Adrenal gland (tissue), 9 donors: ENCODE measurements at regions not wholly inside any gene's neighbourhood (a gene's known extent, or its start where the extent isn't known, plus 50 kb on each side); places are given as distances from the start of the nearest gene placed in this dataset.

Source experiments
- DNase-seq, 7 donors: peaks; one replicate each; pipeline ENCODE4 v3.0.0-alpha.2; 2019 to 2020
- H3K27ac ChIP-seq, 5 donors: fragments of 200-600 bp; sonication (generic) in 4 of 5; 1 replicate in 3 of 5; 2 replicates in 2 of 5; pipeline versions ENCODE4 v1.5.1 to v1.8.0; 2016 to 2020; ENCODE audit warnings: mild to moderate bottlenecking in 1 of 5
- H3K27me3 ChIP-seq: fragments of 200-600 bp; 2 replicates; pipeline ENCODE4 v1.8.0; 2021
- H3K36me3 ChIP-seq, 2 donors: fragments of 200-600 bp; replicated peaks in 1 of 2; 1 replicate in 1 of 2; 2 replicates in 1 of 2; pipeline versions ENCODE4 v1.5.1 to v1.8.0; 2018 to 2022
- H3K4me1 ChIP-seq, 2 donors: fragments of 200-600 bp; replicated peaks in 1 of 2; 1 replicate in 1 of 2; 2 replicates in 1 of 2; pipeline versions ENCODE4 v1.5.1 to v1.8.0; 2018 to 2021
- H3K4me3 ChIP-seq, 4 donors: fragments of 200-600 bp; sonication (generic) in 3 of 4; one replicate each; pipeline ENCODE4 v1.5.1; 2016 to 2018
- H3K9me3 ChIP-seq, 3 donors: fragments of 200-600 bp; sonication (generic) in 1 of 3; replicated peaks in 1 of 3; 1 replicate in 2 of 3; 2 replicates in 1 of 3; pipeline versions ENCODE4 v1.5.1 to v1.8.0; 2016 to 2021
- POLR2A ChIP-seq, 2 donors: fragments of 450-650 bp; IDR thresholded peaks; one replicate each; pipeline ENCODE4 v1.6.1; 2017; ENCODE audit warnings: antibody characterized with exemption in 2 of 2, mild to moderate bottlenecking in 2 of 2, moderate library complexity in 1 of 2
- WGBS, 4 donors: extraction: QIAGEN DNeasy Blood & Tissue Kit in 2 of 4; methylation state at CpG; one replicate each; pipeline versions ENCODE4 v1.1.5 to v1.1.7; 2013 to 2017; 5-methylcytosine and 5-hydroxymethylcytosine counted together
- intact Hi-C, 2 donors: fragments of 100-400 bp; cut with DNase I; formaldehyde crosslinking; loops; one replicate each; pipeline versions ENCODE4 v1.14.1 to v1.15.0; 2022 to 2023
- TF ChIP-seq, protein P1 (sequence below), 6 experiments: fragments of 450-650 bp in 4 of 6; fragments of 200-600 bp in 2 of 6; sonication (generic) in 1 of 6; IDR thresholded peaks; 1 replicate in 5 of 6; 2 replicates in 1 of 6; pipeline versions ENCODE4 v1.5.1 to v1.8.0; 2016 to 2021; ENCODE audit warnings: antibody characterized with exemption in 6 of 6, mild to moderate bottlenecking in 2 of 6, moderate library complexity in 1 of 6
- donor health status: healthy with polysubstance abuse.
- donor health status: Bipolar disorder and iron deficiency.
- donor health status: DM: yes; HTN: yes; CAD: no.
- donor health status: DM: no; HTN: no; CAD: no.
- donor health status: DM: no; HTN: no; CAD: no.

DNA sequence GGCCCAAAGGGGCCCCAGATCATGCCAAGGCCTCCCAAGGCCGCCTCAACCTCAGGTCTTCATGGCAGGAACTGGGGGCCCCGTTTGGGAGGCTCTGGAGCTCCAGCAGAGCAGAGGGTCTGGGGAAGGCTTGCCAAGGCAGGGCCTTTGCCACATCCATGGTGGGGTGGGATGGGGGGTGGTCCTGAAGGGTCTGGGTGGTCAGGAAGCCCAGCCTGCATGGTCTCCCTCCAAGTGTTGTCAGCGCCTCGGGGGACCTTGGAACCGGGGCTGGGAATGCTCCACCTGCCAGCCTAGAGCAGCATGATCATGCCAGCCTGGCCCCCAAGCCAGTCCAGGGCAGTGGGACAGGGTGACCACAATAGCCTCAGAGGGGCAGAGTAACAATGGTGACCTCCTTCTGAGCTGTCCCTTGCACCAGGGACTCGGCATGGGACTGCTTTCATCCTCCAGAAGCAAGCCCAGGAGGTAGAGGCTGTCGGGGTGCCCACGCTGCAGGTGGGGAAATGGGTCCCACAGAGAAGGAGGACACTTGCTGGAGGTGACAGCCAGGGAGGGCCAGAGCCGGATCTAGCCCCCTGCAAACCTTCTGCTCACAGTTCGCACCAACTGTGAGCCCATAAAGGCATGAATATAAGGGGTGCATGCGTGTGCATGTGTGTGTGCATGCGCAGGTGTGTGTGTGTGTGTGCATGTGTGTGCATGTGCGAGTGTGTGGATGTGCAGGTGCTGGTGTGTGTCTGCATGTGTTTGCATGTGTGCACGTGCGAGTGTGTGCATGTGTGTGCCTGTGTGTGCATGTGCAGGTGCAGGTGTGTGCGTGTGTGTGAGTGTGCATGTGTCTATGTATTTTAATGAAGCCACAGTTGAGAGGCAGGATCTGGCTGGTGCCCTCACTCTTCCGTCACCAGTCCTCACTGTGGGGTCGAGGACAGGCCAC lies 63.8 kb downstream of the MYEOV start:
- WGBS, 4 donors, result 77 to 78% (median 77%) methylated on average over 15 to 18 of the region's 18 CpGs
- TF ChIP-seq, protein P1, sequence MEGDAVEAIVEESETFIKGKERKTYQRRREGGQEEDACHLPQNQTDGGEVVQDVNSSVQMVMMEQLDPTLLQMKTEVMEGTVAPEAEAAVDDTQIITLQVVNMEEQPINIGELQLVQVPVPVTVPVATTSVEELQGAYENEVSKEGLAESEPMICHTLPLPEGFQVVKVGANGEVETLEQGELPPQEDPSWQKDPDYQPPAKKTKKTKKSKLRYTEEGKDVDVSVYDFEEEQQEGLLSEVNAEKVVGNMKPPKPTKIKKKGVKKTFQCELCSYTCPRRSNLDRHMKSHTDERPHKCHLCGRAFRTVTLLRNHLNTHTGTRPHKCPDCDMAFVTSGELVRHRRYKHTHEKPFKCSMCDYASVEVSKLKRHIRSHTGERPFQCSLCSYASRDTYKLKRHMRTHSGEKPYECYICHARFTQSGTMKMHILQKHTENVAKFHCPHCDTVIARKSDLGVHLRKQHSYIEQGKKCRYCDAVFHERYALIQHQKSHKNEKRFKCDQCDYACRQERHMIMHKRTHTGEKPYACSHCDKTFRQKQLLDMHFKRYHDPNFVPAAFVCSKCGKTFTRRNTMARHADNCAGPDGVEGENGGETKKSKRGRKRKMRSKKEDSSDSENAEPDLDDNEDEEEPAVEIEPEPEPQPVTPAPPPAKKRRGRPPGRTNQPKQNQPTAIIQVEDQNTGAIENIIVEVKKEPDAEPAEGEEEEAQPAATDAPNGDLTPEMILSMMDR (IDR thresholded peaks at IDR 0.05), result no peak
- TF ChIP-seq POLR2A (IDR thresholded peaks at IDR 0.05), result no peak
- Histone ChIP-seq H3K9me3 (peaks cover 0 to 9% (median 0%) of the 10 kb centered on the region in 3 donors), H3K36me3 (no peaks in the 10 kb centered on the region), H3K4me1 (peaks cover 0 to 5% of the 10 kb centered on the region in 2 donors), H3K27me3 (no peaks in the 10 kb centered on the region), H3K27ac (no peak overlapping the region), H3K4me3 (no peak overlapping the region)
- intact Hi-C loops, result no loop called here
- peak in 3 of 7 donors; percentile 8 to 42 (median 9) for DNase-seq

DNA sequence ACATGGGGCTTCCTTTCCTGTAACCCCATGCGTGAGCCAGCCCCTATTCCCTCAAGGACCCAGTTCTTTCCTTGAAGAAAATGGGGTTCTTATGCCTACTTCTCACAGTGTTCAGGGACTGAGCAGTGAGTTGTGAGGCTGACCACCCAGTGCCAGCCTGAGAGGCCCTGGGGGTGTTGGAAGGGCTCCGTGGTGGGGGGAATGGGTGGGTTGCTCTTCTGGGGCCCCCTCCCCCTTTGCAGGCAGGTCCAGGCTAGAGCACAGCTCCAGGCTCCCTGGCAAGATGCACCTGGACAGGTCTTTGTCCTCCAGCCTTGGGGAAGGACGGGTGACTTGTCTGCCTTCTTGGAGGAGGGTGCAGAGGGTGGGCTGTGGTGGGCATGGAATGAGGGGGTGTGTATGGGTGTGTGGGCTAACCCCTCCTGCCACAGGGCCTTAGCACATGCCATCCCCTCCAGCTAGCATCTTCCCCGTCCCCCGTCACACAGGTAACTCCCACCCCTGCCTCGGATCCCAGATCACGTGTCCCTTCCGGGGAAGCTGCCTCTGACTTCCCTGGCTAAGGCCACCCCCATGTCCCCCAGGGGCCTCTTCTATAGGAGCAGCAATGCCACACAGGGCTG lies 64.6 kb downstream of the MYEOV start:
- Histone ChIP-seq H3K27ac (no peak overlapping the region), H3K4me1 (no peaks in the 10 kb centered on the region), H3K4me3 (no peak overlapping the region), H3K36me3 (no peaks in the 10 kb centered on the region), H3K27me3 (no peaks in the 10 kb centered on the region), H3K9me3 (peaks cover 0 to 9% (median 0%) of the 10 kb centered on the region in 3 donors)
- peak in 4 of 7 donors; percentile 4 to 35 (median 8) for DNase-seq
- WGBS, 4 donors, result 82 to 89% (median 86%) methylated on average over 7 to 8 of the region's 8 CpGs
- no peak for TF ChIP-seq POLR2A (IDR thresholded peaks at IDR 0.05)
- TF ChIP-seq, protein P1 (IDR thresholded peaks at IDR 0.05), result no peak
- intact Hi-C loops, result no loop called here

DNA sequence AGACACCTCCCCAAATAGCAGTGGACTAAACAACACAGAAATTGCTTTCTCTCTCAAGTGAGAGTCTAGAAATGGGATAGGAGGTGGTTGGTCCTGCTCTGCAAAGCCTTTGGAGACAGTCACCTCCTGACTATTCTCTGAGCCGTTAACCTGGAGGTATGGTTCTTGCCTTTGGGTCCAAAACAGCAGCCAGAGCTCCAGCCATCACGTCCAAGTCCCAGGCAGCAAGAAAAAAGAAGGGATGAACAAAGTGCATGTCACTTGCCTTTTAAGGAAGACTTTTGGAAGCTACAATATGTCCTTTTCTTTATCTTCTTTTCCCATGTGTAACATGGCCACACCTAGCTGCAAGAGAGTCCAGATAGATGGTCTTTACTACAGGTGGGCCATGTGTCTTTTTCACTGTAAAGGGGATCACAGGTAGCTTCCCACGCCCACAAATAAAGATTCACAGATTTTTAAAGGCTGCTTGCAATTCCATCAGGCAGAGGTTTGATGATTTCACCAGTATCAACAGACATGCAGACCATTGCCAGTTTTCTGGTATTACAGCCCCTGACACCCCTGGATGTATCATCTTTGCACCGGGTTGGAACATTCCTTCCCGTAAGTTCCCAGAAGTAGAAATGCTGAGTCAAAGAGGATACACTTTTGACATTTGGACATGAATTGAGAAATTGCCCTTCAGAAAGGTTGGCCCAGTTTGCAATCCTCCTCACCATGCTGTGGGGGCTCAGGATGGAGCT lies 66.0 kb downstream of the MYEOV start:
- peak in 1 of 7 donors; percentile 15 for DNase-seq
- WGBS, 4 donors, result 66 to 83% (median 76%) methylated on average over 5 of the region's 5 CpGs
- intact Hi-C loops, result no loop called here

More for the DNA sequence above, 66.0 kb downstream of the MYEOV start:
- Histone ChIP-seq H3K9me3 (peaks cover 0 to 9% (median 0%) of the 10 kb centered on the region in 3 donors), H3K36me3 (no peaks in the 10 kb centered on the region), H3K4me1 (no peaks in the 10 kb centered on the region), H3K4me3 (no peak overlapping the region), H3K27me3 (no peaks in the 10 kb centered on the region), H3K27ac (no peak overlapping the region)
- TF ChIP-seq, protein P1 (IDR thresholded peaks at IDR 0.05), result no peak
- no peak for TF ChIP-seq POLR2A (IDR thresholded peaks at IDR 0.05)
